PC-3 (cell line): ENCODE measurements at regions not wholly inside any gene's neighbourhood (a gene's known extent, or its start where the extent isn't known, plus 50 kb on each side); places are given as distances from the start of the nearest gene placed in this dataset.
"Not testable (repeated sequence)": the region's sequence is repeated elsewhere in the genome, so short reads cannot be mapped to it uniquely, and the experiment has no call there.

Source experiments
- ATAC-seq: fragments of 200-7000 bp; cut with Tn5 transposase; 2 replicates; pipeline ENCODE4 v1.9.1; 2020; ENCODE audit warnings: mild to moderate bottlenecking, moderate library complexity
- BruUV-seq: library from RNA; stranded (reverse); fragments of 400-500 nt; replicated peaks from 2 replicates; lab custom pipeline; 2021; lab: Mats Ljungman, UMichigan
- CTCF ChIA-PET: fragments of 300-600 bp; sonication (Branson Sonifier 250); formaldehyde crosslinking; loops from one replicate; lab custom pipeline; 2022; ENCODE audit warnings: antibody characterized with exemption; lab: Charles Lee
- POLR2A ChIA-PET: fragments of 300-600 bp; sonication (Branson Sonifier 250); formaldehyde crosslinking; loops from one replicate; lab custom pipeline; 2022; ENCODE audit warnings: antibody characterized with exemption; ENCODE audit not compliant: unreplicated experiment; lab: Charles Lee
- DNase-seq: peaks from one replicate; pipeline ENCODE4 v3.0.0-alpha.2; 2015
- H2AFZ ChIP-seq: fragments of 300-600 bp; sonication (generic); 2 replicates; pipeline ENCODE4 v1.6.0; 2016; ENCODE audit warnings: antibody characterized with exemption, low read length
- H3F3A ChIP-seq: fragments of 300-600 bp; sonication (generic); one replicate; pipeline ENCODE4 v1.6.0; 2017; ENCODE audit warnings: antibody characterized with exemption, low read length, control low read depth, mild to moderate bottlenecking; ENCODE audit not compliant: unreplicated experiment
- H3K27ac ChIP-seq: fragments of 300-600 bp; sonication (generic); 2 replicates; pipeline ENCODE4 v1.5.1; 2016; ENCODE audit warnings: mild to moderate bottlenecking, low read length
- H3K27me3 ChIP-seq: fragments of 300-600 bp; sonication (generic); 2 replicates; pipeline ENCODE4 v1.6.1; 2016; ENCODE audit warnings: low read length, mixed read lengths
- H3K36me3 ChIP-seq: fragments of 300-600 bp; sonication (generic); 2 replicates; pipeline ENCODE4 v1.6.1; 2016; ENCODE audit warnings: low read depth, mixed run types, low read length, mixed read lengths
- H3K4me1 ChIP-seq: fragments of 300-600 bp; sonication (generic); 2 replicates; pipeline ENCODE4 v1.5.1; 2016; ENCODE audit warnings: low read length; ENCODE audit not compliant: insufficient read depth
- H3K4me2 ChIP-seq: fragments of 300-600 bp; sonication (generic); 2 replicates; pipeline ENCODE4 v1.6.0; 2016; ENCODE audit warnings: low read length
- H3K4me3 ChIP-seq: fragments of 300-600 bp; sonication (generic); 2 replicates; pipeline ENCODE4 v1.5.1; 2016; ENCODE audit warnings: mild to moderate bottlenecking, low read length, mixed read lengths
- H3K79me2 ChIP-seq: fragments of 300-600 bp; sonication (generic); 2 replicates; pipeline ENCODE4 v1.6.1; 2017; ENCODE audit warnings: low read length, mixed read lengths
- H3K9ac ChIP-seq: fragments of 300-600 bp; sonication (generic); 2 replicates; pipeline ENCODE4 v1.6.0; 2016; ENCODE audit warnings: mild to moderate bottlenecking, low read length
- H3K9me2 ChIP-seq: fragments of 300-600 bp; sonication (generic); replicated peaks from 2 replicates; pipeline ENCODE4 v1.6.1; 2016; ENCODE audit warnings: mixed run types, low read length, mixed read lengths
- H3K9me3 ChIP-seq: fragments of 300-600 bp; sonication (generic); 2 replicates; pipeline ENCODE4 v1.6.1; 2016; ENCODE audit warnings: low read length, mixed read lengths
- H4K20me1 ChIP-seq: fragments of 300-600 bp; sonication (generic); 2 replicates; pipeline ENCODE4 v1.6.1; 2016; ENCODE audit warnings: low read length, mixed read lengths
- EZH2 ChIP-seq: fragments of 300-600 bp; sonication (generic); IDR thresholded peaks from one replicate; pipeline ENCODE4 v1.6.1; 2017; ENCODE audit warnings: antibody characterized with exemption, mild to moderate bottlenecking, low read length; ENCODE audit not compliant: unreplicated experiment
- EZH2phosphoT487 ChIP-seq: fragments of 300-600 bp; sonication (generic); IDR thresholded peaks from 2 replicates; pipeline ENCODE4 v1.6.1; 2018; ENCODE audit warnings: mild to moderate bottlenecking, antibody characterized with exemption, low read length, borderline replicate concordance
- intact Hi-C: fragments of 100-400 bp; cut with micrococcal nuclease; formaldehyde crosslinking; loops from 2 replicates; pipeline ENCODE4 v1.9.0; 2023
- TF ChIP-seq, protein P1 (sequence below): fragments of 300-600 bp; sonication (generic); conservative IDR thresholded peaks from 2 replicates; pipeline ENCODE4 v1.5.1; 2017; ENCODE audit warnings: antibody characterized with exemption, low read depth, mild to moderate bottlenecking, low read length

DNA sequence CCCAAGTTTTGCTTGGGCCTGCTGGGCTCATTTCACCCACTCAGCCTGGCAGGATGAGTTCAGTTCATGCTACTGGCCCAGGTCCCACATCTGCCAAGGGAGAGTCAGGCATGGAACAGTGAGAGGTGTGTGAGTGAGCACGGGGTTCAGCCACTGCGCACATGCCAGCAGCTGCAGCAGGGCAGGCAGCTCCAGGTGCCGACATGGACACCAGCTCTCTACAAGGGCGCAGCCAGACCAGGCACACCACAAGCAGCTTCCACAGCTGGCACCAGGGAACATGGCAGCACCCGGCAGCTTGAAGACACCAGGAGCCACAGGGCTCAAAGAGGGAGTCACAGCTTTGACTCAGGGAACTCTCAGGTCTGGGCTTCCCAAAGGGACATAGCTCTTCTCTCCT, 938.0 kb downstream of the SORCS3 start:
- DNase-seq (no peak), ATAC-seq (no peak)
- intact Hi-C loops: no loop called here
- Histone ChIP-seq H3K4me1 (no peaks in the 10 kb centered on the region), H3K9me3 (no peaks in the 10 kb centered on the region), H3K79me2 (no peaks in the 10 kb centered on the region), H3F3A (no peaks in the 10 kb centered on the region), H2AFZ (no peak overlapping the region), H3K4me3 (no peak overlapping the region), H3K9ac (no peak overlapping the region), H3K27ac (no peak overlapping the region), H3K27me3 (no peaks in the 10 kb centered on the region), H4K20me1 (no peaks in the 10 kb centered on the region), H3K9me2 (no peaks in the 10 kb centered on the region), H3K4me2 (no peak overlapping the region), H3K36me3 (no peaks in the 10 kb centered on the region)
- ChIA-PET CTCF (no interaction called here), POLR2A (no interaction called here)
- BruUV-seq: no TSS peak
- no peak for TF ChIP-seq EZH2phosphoT487

DNA sequence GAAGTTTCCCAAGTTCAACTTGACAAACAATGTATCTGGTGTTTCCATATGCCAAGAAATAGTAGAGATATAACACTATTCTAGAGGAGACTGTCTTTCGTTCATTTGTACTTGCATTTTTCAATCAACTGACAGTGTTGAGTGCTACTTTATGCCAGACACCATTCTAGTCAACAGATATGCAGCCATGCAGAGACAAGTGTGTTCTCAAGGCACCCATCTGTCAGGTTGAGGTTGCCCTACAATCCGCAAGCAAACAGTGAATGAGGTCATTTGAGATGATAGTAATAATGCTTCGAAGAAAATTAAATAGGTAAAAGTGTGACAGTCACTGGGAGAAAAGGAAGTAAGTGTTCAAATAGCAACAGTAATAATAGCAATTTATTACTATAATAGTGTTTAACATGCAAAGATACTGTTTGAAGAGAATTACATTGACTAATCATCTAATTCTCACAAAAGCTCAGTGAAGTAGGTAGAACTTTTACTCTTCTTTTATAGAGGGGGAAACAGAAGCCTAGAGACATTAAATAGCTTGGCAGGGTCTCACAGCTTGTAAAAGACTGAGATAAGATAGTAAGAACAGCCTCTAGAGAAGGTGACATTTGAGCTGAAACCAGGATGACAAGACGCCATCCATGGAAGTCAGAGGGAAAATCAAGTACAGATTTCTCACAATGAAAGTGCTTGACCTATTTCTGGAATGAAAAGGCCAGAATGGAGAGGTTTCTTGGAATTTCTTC, 936.9 kb downstream of the SORCS3 start:
- CTCF ChIA-PET: no interaction called here
- POLR2A ChIA-PET: no interaction called here
- no peaks in the 10 kb centered on the region for H3K79me2 ChIP-seq
- no peaks in the 10 kb centered on the region for H3K4me1 ChIP-seq
- H3K27ac ChIP-seq: no peak overlapping the region
- DNase-seq (no peak), ATAC-seq (no peak)
- no peaks in the 10 kb centered on the region for H3K9me3 ChIP-seq
- no peak overlapping the region for H3K9ac ChIP-seq
- BruUV-seq: no TSS peak
- H3K36me3 ChIP-seq: no peaks in the 10 kb centered on the region
- H3K27me3 ChIP-seq: no peaks in the 10 kb centered on the region
- TF ChIP-seq EZH2phosphoT487 (no peak), EZH2 (no peak)
- TF ChIP-seq, protein P1, sequence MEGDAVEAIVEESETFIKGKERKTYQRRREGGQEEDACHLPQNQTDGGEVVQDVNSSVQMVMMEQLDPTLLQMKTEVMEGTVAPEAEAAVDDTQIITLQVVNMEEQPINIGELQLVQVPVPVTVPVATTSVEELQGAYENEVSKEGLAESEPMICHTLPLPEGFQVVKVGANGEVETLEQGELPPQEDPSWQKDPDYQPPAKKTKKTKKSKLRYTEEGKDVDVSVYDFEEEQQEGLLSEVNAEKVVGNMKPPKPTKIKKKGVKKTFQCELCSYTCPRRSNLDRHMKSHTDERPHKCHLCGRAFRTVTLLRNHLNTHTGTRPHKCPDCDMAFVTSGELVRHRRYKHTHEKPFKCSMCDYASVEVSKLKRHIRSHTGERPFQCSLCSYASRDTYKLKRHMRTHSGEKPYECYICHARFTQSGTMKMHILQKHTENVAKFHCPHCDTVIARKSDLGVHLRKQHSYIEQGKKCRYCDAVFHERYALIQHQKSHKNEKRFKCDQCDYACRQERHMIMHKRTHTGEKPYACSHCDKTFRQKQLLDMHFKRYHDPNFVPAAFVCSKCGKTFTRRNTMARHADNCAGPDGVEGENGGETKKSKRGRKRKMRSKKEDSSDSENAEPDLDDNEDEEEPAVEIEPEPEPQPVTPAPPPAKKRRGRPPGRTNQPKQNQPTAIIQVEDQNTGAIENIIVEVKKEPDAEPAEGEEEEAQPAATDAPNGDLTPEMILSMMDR: no peak
- no peak overlapping the region for H2AFZ ChIP-seq
- no peaks in the 10 kb centered on the region for H3K9me2 ChIP-seq
- no peak overlapping the region for H3K4me2 ChIP-seq
- H3K4me3 ChIP-seq: no peak overlapping the region
- intact Hi-C loops: no loop called here
- no peaks in the 10 kb centered on the region for H4K20me1 ChIP-seq
- H3F3A ChIP-seq: no peaks in the 10 kb centered on the region

DNA sequence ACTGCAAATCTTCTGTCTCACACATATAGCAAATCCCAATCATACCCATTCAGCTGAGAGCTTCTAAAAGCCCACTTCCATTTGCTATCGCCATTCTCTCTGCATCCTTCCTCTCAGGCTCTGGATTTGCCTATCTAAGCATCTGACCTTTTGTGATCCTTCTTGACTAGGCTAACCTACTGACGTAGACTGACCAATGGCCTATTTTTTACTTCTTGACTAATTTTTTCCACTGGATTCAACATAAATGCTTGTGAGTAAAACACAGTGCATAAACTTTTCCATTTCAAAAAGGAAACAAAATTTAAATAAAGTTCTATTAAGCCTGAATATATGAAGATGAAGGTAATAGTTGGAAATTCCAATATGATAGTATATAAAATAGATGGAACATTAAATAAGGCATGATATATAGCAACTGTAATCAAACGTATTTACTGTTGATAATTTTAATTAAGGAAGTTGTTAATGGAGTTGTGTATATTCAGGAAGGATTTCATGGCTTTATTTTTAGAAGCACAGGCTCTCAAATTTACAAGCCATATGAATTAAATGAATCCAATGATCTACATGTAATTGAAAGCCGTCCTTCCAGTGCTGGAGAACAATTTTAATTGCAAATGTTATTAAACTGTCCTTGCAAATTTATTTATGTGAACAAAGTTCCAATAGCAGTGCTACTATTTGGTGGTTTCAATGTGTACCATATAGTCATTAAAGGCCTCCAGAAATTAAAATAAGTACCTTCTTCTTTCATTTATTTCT, 918.4 kb downstream of the SORCS3 start:
- Histone ChIP-seq H3K9me2 (no peaks in the 10 kb centered on the region), H3K4me1 (no peaks in the 10 kb centered on the region), H3K27ac (no peak overlapping the region), H3K4me2 (no peak overlapping the region), H3K9ac (no peak overlapping the region), H3K4me3 (no peak overlapping the region), H2AFZ (no peak overlapping the region), H3K9me3 (no peaks in the 10 kb centered on the region), H3K27me3 (no peaks in the 10 kb centered on the region), H3K79me2 (no peaks in the 10 kb centered on the region), H4K20me1 (no peaks in the 10 kb centered on the region), H3F3A (no peaks in the 10 kb centered on the region), H3K36me3 (no peaks in the 10 kb centered on the region)
- no peak for DNase-seq
- TF ChIP-seq, protein P1: no peak
- no peak for TF ChIP-seq EZH2
- no peak for TF ChIP-seq EZH2phosphoT487
- ChIA-PET POLR2A (no interaction called here), CTCF (no interaction called here)
- intact Hi-C loops: no loop called here
- no TSS peak for BruUV-seq
- ATAC-seq: no peak

DNA sequence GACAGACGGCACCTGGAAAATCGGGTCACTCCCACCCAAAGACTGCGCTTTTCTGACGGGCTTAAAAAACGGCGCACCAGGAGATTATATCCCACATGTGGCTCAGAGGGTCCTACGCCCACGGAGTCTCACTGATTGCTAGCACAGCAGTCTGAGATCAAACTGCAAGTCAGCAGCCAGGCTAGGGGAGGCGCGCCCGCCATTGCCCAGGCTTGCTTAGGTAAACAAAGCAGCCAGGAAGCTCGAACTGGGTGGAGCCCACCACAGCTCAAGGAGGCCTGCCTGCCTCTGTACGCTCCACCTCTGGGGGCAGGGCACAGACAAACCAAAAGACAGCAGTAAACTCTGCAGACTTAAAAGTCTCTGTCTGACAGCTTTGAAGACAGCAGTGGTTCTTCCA, 909.4 kb downstream of the SORCS3 start:
- H4K20me1 ChIP-seq, H3K27me3 ChIP-seq, H2AFZ ChIP-seq, H3K27ac ChIP-seq, H3K79me2 ChIP-seq, H3K4me2 ChIP-seq, BruUV-seq, H3K36me3 ChIP-seq, H3K4me1 ChIP-seq, H3K9me2 ChIP-seq, intact Hi-C loops, H3F3A ChIP-seq, H3K4me3 ChIP-seq, H3K9ac ChIP-seq, H3K9me3 ChIP-seq, DNase-seq, POLR2A ChIA-PET, ATAC-seq, CTCF ChIA-PET: not testable (repeated sequence)
